ENCODE measurements at regions not wholly inside any gene's neighbourhood (a gene's known extent, or its start where the extent isn't known, plus 50 kb on each side); places are given as distances from the start of the nearest gene placed in this dataset.
"Not testable (repeated sequence)": the region's sequence is repeated elsewhere in the genome, so short reads cannot be mapped to it uniquely, and the experiment has no call there.

DNA sequence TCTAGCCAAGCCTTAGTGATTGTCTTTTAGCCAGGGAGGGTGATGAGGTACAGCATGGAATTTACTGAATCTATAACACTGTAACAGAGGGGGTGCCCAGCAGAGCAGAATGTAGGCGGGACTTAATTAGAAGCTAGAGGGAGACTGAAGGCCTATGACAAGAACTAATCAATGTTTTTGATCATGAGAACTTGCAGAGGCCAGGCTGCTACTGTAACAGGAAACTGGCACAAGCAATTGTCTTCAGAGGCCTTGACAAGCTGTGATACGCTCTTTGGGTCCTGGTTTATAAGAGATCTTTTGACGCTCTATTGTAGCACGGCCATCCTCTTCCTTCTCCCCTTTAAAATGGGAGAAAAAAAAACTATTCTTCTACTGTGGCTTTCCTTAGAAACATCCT, 1297.3 kb downstream of the JRKL start:
- Histone ChIP-seq H3K36me3 (ENCODE audit: control insufficient read depth, low read length) (no peaks in the 10 kb centered on the region), H3K9me2 (replicated peaks; ENCODE audit: control insufficient read depth, low read length) (no peaks in the 10 kb centered on the region), H3F3A (ENCODE audit: control insufficient read depth, insufficient read depth) (no peaks in the 10 kb centered on the region), H4K20me1 (ENCODE audit: control insufficient read depth, insufficient read depth, low read depth, low read length) (no peaks in the 10 kb centered on the region), H3K4me3 (ENCODE audit: low read length) (no peak overlapping the region), H3K4me2 (ENCODE audit: low read length) (no peak overlapping the region), H3K27me3 (ENCODE audit: control insufficient read depth, low read length) (no peaks in the 10 kb centered on the region), H3K27ac (ENCODE audit: low read depth, low read length) (no peak overlapping the region), H3K9me3 (ENCODE audit: control insufficient read depth, insufficient read depth, low read length) (no peaks in the 10 kb centered on the region), H3K79me2 (ENCODE audit: control insufficient read depth, low read length) (no peaks in the 10 kb centered on the region), H3K4me1 (ENCODE audit: control insufficient read depth, low read length) (no peaks in the 10 kb centered on the region)
- no peak for TF ChIP-seq EZH2phosphoT487 (IDR thresholded peaks at IDR 0.05; ENCODE audit: borderline replicate concordance, low read length)
- TF ChIP-seq, protein P1, sequence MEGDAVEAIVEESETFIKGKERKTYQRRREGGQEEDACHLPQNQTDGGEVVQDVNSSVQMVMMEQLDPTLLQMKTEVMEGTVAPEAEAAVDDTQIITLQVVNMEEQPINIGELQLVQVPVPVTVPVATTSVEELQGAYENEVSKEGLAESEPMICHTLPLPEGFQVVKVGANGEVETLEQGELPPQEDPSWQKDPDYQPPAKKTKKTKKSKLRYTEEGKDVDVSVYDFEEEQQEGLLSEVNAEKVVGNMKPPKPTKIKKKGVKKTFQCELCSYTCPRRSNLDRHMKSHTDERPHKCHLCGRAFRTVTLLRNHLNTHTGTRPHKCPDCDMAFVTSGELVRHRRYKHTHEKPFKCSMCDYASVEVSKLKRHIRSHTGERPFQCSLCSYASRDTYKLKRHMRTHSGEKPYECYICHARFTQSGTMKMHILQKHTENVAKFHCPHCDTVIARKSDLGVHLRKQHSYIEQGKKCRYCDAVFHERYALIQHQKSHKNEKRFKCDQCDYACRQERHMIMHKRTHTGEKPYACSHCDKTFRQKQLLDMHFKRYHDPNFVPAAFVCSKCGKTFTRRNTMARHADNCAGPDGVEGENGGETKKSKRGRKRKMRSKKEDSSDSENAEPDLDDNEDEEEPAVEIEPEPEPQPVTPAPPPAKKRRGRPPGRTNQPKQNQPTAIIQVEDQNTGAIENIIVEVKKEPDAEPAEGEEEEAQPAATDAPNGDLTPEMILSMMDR (IDR thresholded peaks at IDR 0.05; ENCODE audit: low read depth, low read length, poor library complexity, severe bottlenecking): no peak

DNA sequence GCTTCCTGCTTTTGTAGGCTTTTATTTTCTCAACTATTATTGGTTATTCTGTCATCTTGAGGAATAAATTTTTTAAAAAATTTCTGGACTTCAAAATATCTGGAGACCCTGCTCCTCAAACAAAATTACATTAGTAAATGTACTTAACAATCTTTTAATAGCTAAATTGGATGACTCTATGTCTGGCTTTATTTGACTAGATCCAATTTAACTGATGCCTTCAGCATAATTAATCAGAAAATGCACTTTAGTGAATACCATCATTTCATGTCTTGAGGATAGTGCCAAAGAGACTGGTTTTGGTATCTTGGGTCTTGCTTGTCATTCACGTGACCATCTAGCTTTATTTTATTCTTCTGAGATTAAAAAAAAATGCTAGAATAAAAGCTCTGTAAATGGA, 1301.2 kb downstream of the JRKL start:
- Histone ChIP-seq H3K4me1 (ENCODE audit: control insufficient read depth, low read length) (no peaks in the 10 kb centered on the region), H3K79me2 (ENCODE audit: control insufficient read depth, low read length) (no peaks in the 10 kb centered on the region), H3K4me3 (ENCODE audit: low read length) (no peak overlapping the region), H3F3A (ENCODE audit: control insufficient read depth, insufficient read depth) (no peaks in the 10 kb centered on the region), H3K4me2 (ENCODE audit: low read length) (no peak overlapping the region), H4K20me1 (ENCODE audit: control insufficient read depth, insufficient read depth, low read depth, low read length) (no peaks in the 10 kb centered on the region), H3K9me2 (replicated peaks; ENCODE audit: control insufficient read depth, low read length) (no peaks in the 10 kb centered on the region), H3K27ac (ENCODE audit: low read depth, low read length) (no peak overlapping the region), H3K27me3 (ENCODE audit: control insufficient read depth, low read length) (no peaks in the 10 kb centered on the region), H3K9me3 (ENCODE audit: control insufficient read depth, insufficient read depth, low read length) (no peaks in the 10 kb centered on the region), H3K36me3 (ENCODE audit: control insufficient read depth, low read length) (no peaks in the 10 kb centered on the region)
- no peak for TF ChIP-seq EZH2phosphoT487 (IDR thresholded peaks at IDR 0.05; ENCODE audit: borderline replicate concordance, low read length)
- TF ChIP-seq, protein P1 (IDR thresholded peaks at IDR 0.05; ENCODE audit: low read depth, low read length, poor library complexity, severe bottlenecking): no peak

DNA sequence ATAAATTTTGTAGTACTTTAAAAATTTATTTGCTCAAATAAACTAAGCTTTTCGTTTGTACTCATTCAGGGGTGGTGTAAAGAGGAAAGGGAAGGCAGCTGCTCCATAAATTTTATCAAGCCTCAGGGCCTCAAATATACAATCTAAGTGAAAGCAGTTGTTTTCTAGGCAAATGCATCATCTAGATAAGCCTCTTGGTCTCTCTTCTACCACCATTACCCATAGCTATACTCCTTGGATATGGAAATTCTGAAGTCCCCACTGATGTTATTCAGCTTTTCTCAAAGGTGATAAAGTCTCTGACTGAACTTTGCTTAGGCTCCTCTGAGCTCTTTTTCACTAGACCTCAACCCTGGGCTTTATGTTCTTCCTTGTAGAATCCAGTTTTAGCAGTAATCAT, 1313.1 kb downstream of the JRKL start:
- no peaks in the 10 kb centered on the region for H3F3A ChIP-seq (ENCODE audit: control insufficient read depth, insufficient read depth)
- no peak overlapping the region for H3K4me3 ChIP-seq (ENCODE audit: low read length)
- H4K20me1 ChIP-seq (ENCODE audit: control insufficient read depth, insufficient read depth, low read depth, low read length): no peaks in the 10 kb centered on the region
- TF ChIP-seq, protein P1 (IDR thresholded peaks at IDR 0.05; ENCODE audit: low read depth, low read length, poor library complexity, severe bottlenecking): no peak
- TF ChIP-seq EZH2phosphoT487 (IDR thresholded peaks at IDR 0.05; ENCODE audit: borderline replicate concordance, low read length): no peak
- H3K79me2 ChIP-seq (ENCODE audit: control insufficient read depth, low read length): no peaks in the 10 kb centered on the region
- no peaks in the 10 kb centered on the region for H3K36me3 ChIP-seq (ENCODE audit: control insufficient read depth, low read length)
- no peaks in the 10 kb centered on the region for H3K4me1 ChIP-seq (ENCODE audit: control insufficient read depth, low read length)
- no peaks in the 10 kb centered on the region for H3K27me3 ChIP-seq (ENCODE audit: control insufficient read depth, low read length)
- no peaks in the 10 kb centered on the region; the same call in 1 of the 2 replicates for H3K9me3 ChIP-seq (ENCODE audit: control insufficient read depth, insufficient read depth, low read length)
- H3K4me2 ChIP-seq (ENCODE audit: low read length): no peak overlapping the region
- H3K27ac ChIP-seq (ENCODE audit: low read depth, low read length): no peak overlapping the region
- H3K9me2 ChIP-seq (replicated peaks; ENCODE audit: control insufficient read depth, low read length): no peaks in the 10 kb centered on the region

DNA sequence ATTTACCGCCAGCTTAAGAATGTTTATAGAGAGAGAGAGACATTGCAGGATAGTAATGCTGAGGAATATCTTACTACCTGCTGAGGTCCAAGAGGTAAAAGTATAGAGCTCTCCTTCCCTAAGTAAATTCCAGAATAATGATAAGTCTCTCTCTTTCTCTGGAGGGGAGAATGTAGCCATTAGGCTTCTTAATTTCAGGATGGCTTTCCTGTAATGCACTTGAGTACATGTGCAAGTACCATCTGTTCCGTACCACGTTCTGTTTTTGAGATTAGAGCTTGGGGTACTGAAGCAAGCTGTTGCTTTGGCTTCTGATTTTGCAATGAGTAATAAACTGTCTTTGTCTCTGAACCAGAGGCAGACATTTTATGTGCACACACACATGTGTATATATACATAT, 1314.0 kb downstream of the JRKL start:
- no peaks in the 10 kb centered on the region for H3K36me3 ChIP-seq (ENCODE audit: control insufficient read depth, low read length)
- TF ChIP-seq, protein P1 (IDR thresholded peaks at IDR 0.05; ENCODE audit: low read depth, low read length, poor library complexity, severe bottlenecking): no peak
- no peaks in the 10 kb centered on the region; the same call in 1 of the 2 replicates for H3K9me3 ChIP-seq (ENCODE audit: control insufficient read depth, insufficient read depth, low read length)
- H3K4me3 ChIP-seq (ENCODE audit: low read length): no peak overlapping the region
- no peaks in the 10 kb centered on the region for H3K27me3 ChIP-seq (ENCODE audit: control insufficient read depth, low read length)
- H3K79me2 ChIP-seq (ENCODE audit: control insufficient read depth, low read length): no peaks in the 10 kb centered on the region
- H3K4me1 ChIP-seq (ENCODE audit: control insufficient read depth, low read length): no peaks in the 10 kb centered on the region
- H3F3A ChIP-seq (ENCODE audit: control insufficient read depth, insufficient read depth): no peaks in the 10 kb centered on the region
- H4K20me1 ChIP-seq (ENCODE audit: control insufficient read depth, insufficient read depth, low read depth, low read length): no peaks in the 10 kb centered on the region
- no peaks in the 10 kb centered on the region for H3K9me2 ChIP-seq (replicated peaks; ENCODE audit: control insufficient read depth, low read length)
- H3K27ac ChIP-seq (ENCODE audit: low read depth, low read length): no peak overlapping the region
- no peak overlapping the region for H3K4me2 ChIP-seq (ENCODE audit: low read length)

- not testable (repeated sequence) for H3K27ac ChIP-seq (ENCODE audit: low read depth, low read length); H4K20me1 ChIP-seq (ENCODE audit: control insufficient read depth, insufficient read depth, low read depth, low read length); H3K36me3 ChIP-seq (ENCODE audit: control insufficient read depth, low read length); H3K4me1 ChIP-seq (ENCODE audit: control insufficient read depth, low read length); H3K9me3 ChIP-seq (ENCODE audit: control insufficient read depth, insufficient read depth, low read length); H3K9me2 ChIP-seq (replicated peaks; ENCODE audit: control insufficient read depth, low read length); H3F3A ChIP-seq (ENCODE audit: control insufficient read depth, insufficient read depth); H3K27me3 ChIP-seq (ENCODE audit: control insufficient read depth, low read length); H3K79me2 ChIP-seq (ENCODE audit: control insufficient read depth, low read length); H3K4me3 ChIP-seq (ENCODE audit: low read length); H3K4me2 ChIP-seq (ENCODE audit: low read length)
Measured at GRCh38 chr11:97705441-97705840, 1315.3 kb upstream of the CNTN5 start.
